ENCODE measurements at regions not wholly inside any gene's neighbourhood (a gene's known extent, or its start where the extent isn't known, plus 50 kb on each side); places are given as distances from the start of the nearest gene placed in this dataset.

GRCh38 chr6:6376845-6377244 lies 56.4 kb upstream of the F13A1 start:
- TF ChIP-seq CTCF (conservative IDR thresholded peaks at IDR 0.05) = no peak
- TF ChIP-seq ZFX (IDR thresholded peaks at IDR 0.05) = no peak
